ENCODE measurements at regions not wholly inside any gene's neighbourhood (a gene's known extent, or its start where the extent isn't known, plus 50 kb on each side); places are given as distances from the start of the nearest gene placed in this dataset.

- Histone ChIP-seq H3K27ac (replicated peaks; ENCODE audit: low read length) (no peak overlapping the region), H2BK12ac (ENCODE audit: low read length) (no peak overlapping the region), H3K14ac (ENCODE audit: low read length) (no peak overlapping the region), H2AFZ (ENCODE audit: low read length) (peak overlapping the region; percentile 5), H3K9ac (ENCODE audit: low read depth, low read length, poor library complexity) (no peak overlapping the region), H3K27me3 (ENCODE audit: control insufficient read depth in 3 of 3, insufficient read depth in 3 of 3, low read depth in 1 of 3, low read length in 3 of 3) (no peaks in the 10 kb centered on the region), H3K4ac (ENCODE audit: low read length) (no peak overlapping the region), H3K4me2 (ENCODE audit: insufficient read depth, low read length, poor library complexity, severe bottlenecking) (no peak overlapping the region), H3K36me3 (replicated peaks in 1 of 2; ENCODE audit: control insufficient read depth in 2 of 2, insufficient read depth in 2 of 2, low read length in 2 of 2) (no peaks in the 10 kb centered on the region), H3K23ac (ENCODE audit: low read depth, low read length, poor library complexity) (no peak overlapping the region), H3K9me3 (replicated peaks in 1 of 2; ENCODE audit: control insufficient read depth in 2 of 2, insufficient read depth in 1 of 2, low read depth in 1 of 2, low read length in 2 of 2) (no peaks in the 10 kb centered on the region), H2BK15ac (ENCODE audit: low read length) (no peak overlapping the region), H3K4me1 (ENCODE audit: control insufficient read depth in 2 of 2, insufficient read depth in 1 of 2, low read depth in 1 of 2, low read length in 2 of 2) (no peaks in the 10 kb centered on the region), H3K4me3 (ENCODE audit: low read length in 2 of 2) (no peak overlapping the region), H3K79me1 (ENCODE audit: low read depth, low read length) (no peaks in the 10 kb centered on the region), H2AK5ac (ENCODE audit: low read depth, low read length) (no peak overlapping the region), H2BK5ac (ENCODE audit: low read length) (no peak overlapping the region), H3K18ac (ENCODE audit: low read length) (no peak overlapping the region), H2BK120ac (ENCODE audit: low read depth, low read length) (no peak overlapping the region), H4K8ac (ENCODE audit: low read depth, low read length) (no peak overlapping the region), H4K91ac (ENCODE audit: low read depth, low read length, poor library complexity) (no peak overlapping the region)
- no peak for DNase-seq (ENCODE audit: low spot score)
Measured at GRCh38 chr2:162925595-162925994, 87.0 kb upstream of the KCNH7 start.

- Histone ChIP-seq H2AFZ (ENCODE audit: low read length) (peak overlapping the region; percentile 1), H2BK5ac (ENCODE audit: low read length) (no peak overlapping the region), H3K4me1 (ENCODE audit: control insufficient read depth in 2 of 2, insufficient read depth in 1 of 2, low read depth in 1 of 2, low read length in 2 of 2) (no peaks in the 10 kb centered on the region), H2BK12ac (ENCODE audit: low read length) (no peak overlapping the region), H3K14ac (ENCODE audit: low read length) (no peak overlapping the region), H3K23ac (ENCODE audit: low read depth, low read length, poor library complexity) (no peak overlapping the region), H3K36me3 (replicated peaks in 1 of 2; ENCODE audit: control insufficient read depth in 2 of 2, insufficient read depth in 2 of 2, low read length in 2 of 2) (no peaks in the 10 kb centered on the region), H3K27me3 (ENCODE audit: control insufficient read depth in 3 of 3, insufficient read depth in 3 of 3, low read depth in 1 of 3, low read length in 3 of 3) (no peaks in the 10 kb centered on the region), H3K9me3 (replicated peaks in 1 of 2; ENCODE audit: control insufficient read depth in 2 of 2, insufficient read depth in 1 of 2, low read depth in 1 of 2, low read length in 2 of 2) (no peaks in the 10 kb centered on the region), H2BK15ac (ENCODE audit: low read length) (no peak overlapping the region), H3K79me1 (ENCODE audit: low read depth, low read length) (no peaks in the 10 kb centered on the region), H3K4me3 (ENCODE audit: low read length in 2 of 2) (no peak overlapping the region), H3K27ac (replicated peaks; ENCODE audit: low read length) (no peak overlapping the region), H2AK5ac (ENCODE audit: low read depth, low read length) (no peak overlapping the region), H4K8ac (ENCODE audit: low read depth, low read length) (no peak overlapping the region), H3K18ac (ENCODE audit: low read length) (no peak overlapping the region), H3K4ac (ENCODE audit: low read length) (no peak overlapping the region), H4K91ac (ENCODE audit: low read depth, low read length, poor library complexity) (no peak overlapping the region), H3K9ac (ENCODE audit: low read depth, low read length, poor library complexity) (no peak overlapping the region), H3K4me2 (ENCODE audit: insufficient read depth, low read length, poor library complexity, severe bottlenecking) (no peak overlapping the region), H2BK120ac (ENCODE audit: low read depth, low read length) (no peak overlapping the region)
- DNase-seq (ENCODE audit: low spot score): no peak
- no CpG with 5 or more reads among the region's 1 CpG for WGBS, 2 donors (ENCODE audit: extremely low coverage in 2 of 2, insufficient read length in 2 of 2, insufficient replicate concordance in 1 of 2)
Measured at GRCh38 chr2:162919111-162919510, 80.5 kb upstream of the KCNH7 start.

GRCh38 chr2:162917626-162918025 is 79.1 kb upstream of the KCNH7 start:
- Histone ChIP-seq H3K27ac (replicated peaks; ENCODE audit: low read length) (no peak overlapping the region), H3K9me3 (replicated peaks in 1 of 2; ENCODE audit: control insufficient read depth in 2 of 2, insufficient read depth in 1 of 2, low read depth in 1 of 2, low read length in 2 of 2) (no peaks in the 10 kb centered on the region), H2BK12ac (ENCODE audit: low read length) (no peak overlapping the region), H2BK5ac (ENCODE audit: low read length) (no peak overlapping the region), H3K4ac (ENCODE audit: low read length) (no peak overlapping the region), H3K23ac (ENCODE audit: low read depth, low read length, poor library complexity) (no peak overlapping the region), H3K4me3 (ENCODE audit: low read length in 2 of 2) (no peak overlapping the region), H3K18ac (ENCODE audit: low read length) (no peak overlapping the region), H2BK120ac (ENCODE audit: low read depth, low read length) (no peak overlapping the region), H3K14ac (ENCODE audit: low read length) (no peak overlapping the region), H3K79me1 (ENCODE audit: low read depth, low read length) (no peaks in the 10 kb centered on the region), H4K91ac (ENCODE audit: low read depth, low read length, poor library complexity) (no peak overlapping the region), H3K4me2 (ENCODE audit: insufficient read depth, low read length, poor library complexity, severe bottlenecking) (no peak overlapping the region), H4K8ac (ENCODE audit: low read depth, low read length) (no peak overlapping the region), H3K36me3 (replicated peaks in 1 of 2; ENCODE audit: control insufficient read depth in 2 of 2, insufficient read depth in 2 of 2, low read length in 2 of 2) (no peaks in the 10 kb centered on the region), H2AK5ac (ENCODE audit: low read depth, low read length) (no peak overlapping the region), H2AFZ (ENCODE audit: low read length) (no peak overlapping the region), H3K4me1 (ENCODE audit: control insufficient read depth in 2 of 2, insufficient read depth in 1 of 2, low read depth in 1 of 2, low read length in 2 of 2) (no peaks in the 10 kb centered on the region), H3K27me3 (ENCODE audit: control insufficient read depth in 3 of 3, insufficient read depth in 3 of 3, low read depth in 1 of 3, low read length in 3 of 3) (peaks cover 0 to 1% (median 0%) of the 10 kb centered on the region in 3 experiments), H2BK15ac (ENCODE audit: low read length) (no peak overlapping the region), H3K9ac (ENCODE audit: low read depth, low read length, poor library complexity) (no peak overlapping the region)
- no peak for DNase-seq (ENCODE audit: low spot score)
- no CpG with 5 or more reads among the region's 3 CpGs for WGBS, 2 donors (ENCODE audit: extremely low coverage in 2 of 2, insufficient read length in 2 of 2, insufficient replicate concordance in 1 of 2)

GRCh38 chr2:162916286-162916801 is 77.8 kb upstream of the KCNH7 start:
- WGBS, 2 donors (ENCODE audit: extremely low coverage in 2 of 2, insufficient read length in 2 of 2, insufficient replicate concordance in 1 of 2): no CpG with 5 or more reads among the region's 17 CpGs
- Histone ChIP-seq H3K9ac (ENCODE audit: low read depth, low read length, poor library complexity) (no peak overlapping the region), H3K18ac (ENCODE audit: low read length) (peak overlapping the region; percentile 32), H2BK15ac (ENCODE audit: low read length) (no peak overlapping the region), H4K91ac (ENCODE audit: low read depth, low read length, poor library complexity) (no peak overlapping the region), H3K27me3 (ENCODE audit: control insufficient read depth in 3 of 3, insufficient read depth in 3 of 3, low read depth in 1 of 3, low read length in 3 of 3) (peaks cover 0 to 3% (median 0%) of the 10 kb centered on the region in 3 experiments), H3K4me3 (ENCODE audit: low read length in 2 of 2) (no peak overlapping the region), H2AK5ac (ENCODE audit: low read depth, low read length) (no peak overlapping the region), H3K14ac (ENCODE audit: low read length) (no peak overlapping the region), H2BK120ac (ENCODE audit: low read depth, low read length) (peak overlapping the region; percentile 73), H3K4ac (ENCODE audit: low read length) (no peak overlapping the region), H3K4me1 (ENCODE audit: control insufficient read depth in 2 of 2, insufficient read depth in 1 of 2, low read depth in 1 of 2, low read length in 2 of 2) (no peaks in the 10 kb centered on the region), H4K8ac (ENCODE audit: low read depth, low read length) (no peak overlapping the region), H2BK5ac (ENCODE audit: low read length) (no peak overlapping the region), H3K9me3 (replicated peaks in 1 of 2; ENCODE audit: control insufficient read depth in 2 of 2, insufficient read depth in 1 of 2, low read depth in 1 of 2, low read length in 2 of 2) (no peaks in the 10 kb centered on the region), H3K23ac (ENCODE audit: low read depth, low read length, poor library complexity) (no peak overlapping the region), H2BK12ac (ENCODE audit: low read length) (no peak overlapping the region), H2AFZ (ENCODE audit: low read length) (no peak overlapping the region), H3K27ac (replicated peaks; ENCODE audit: low read length) (no peak overlapping the region), H3K79me1 (ENCODE audit: low read depth, low read length) (no peaks in the 10 kb centered on the region), H3K36me3 (replicated peaks in 1 of 2; ENCODE audit: control insufficient read depth in 2 of 2, insufficient read depth in 2 of 2, low read length in 2 of 2) (no peaks in the 10 kb centered on the region), H3K4me2 (ENCODE audit: insufficient read depth, low read length, poor library complexity, severe bottlenecking) (no peak overlapping the region)
- no peak for DNase-seq (ENCODE audit: low spot score)
